NCI-H2171 treated with DMSO at 0.1 percent for 48 hours (cell line): ENCODE measurements at regions not wholly inside any gene's neighbourhood (a gene's known extent, or its start where the extent isn't known, plus 50 kb on each side); places are given as distances from the start of the nearest gene placed in this dataset.

Source experiments
- DNase-seq: peaks from one replicate; lab custom pipeline; 2025; lab: John Stamatoyannopoulos, UW

DNA sequence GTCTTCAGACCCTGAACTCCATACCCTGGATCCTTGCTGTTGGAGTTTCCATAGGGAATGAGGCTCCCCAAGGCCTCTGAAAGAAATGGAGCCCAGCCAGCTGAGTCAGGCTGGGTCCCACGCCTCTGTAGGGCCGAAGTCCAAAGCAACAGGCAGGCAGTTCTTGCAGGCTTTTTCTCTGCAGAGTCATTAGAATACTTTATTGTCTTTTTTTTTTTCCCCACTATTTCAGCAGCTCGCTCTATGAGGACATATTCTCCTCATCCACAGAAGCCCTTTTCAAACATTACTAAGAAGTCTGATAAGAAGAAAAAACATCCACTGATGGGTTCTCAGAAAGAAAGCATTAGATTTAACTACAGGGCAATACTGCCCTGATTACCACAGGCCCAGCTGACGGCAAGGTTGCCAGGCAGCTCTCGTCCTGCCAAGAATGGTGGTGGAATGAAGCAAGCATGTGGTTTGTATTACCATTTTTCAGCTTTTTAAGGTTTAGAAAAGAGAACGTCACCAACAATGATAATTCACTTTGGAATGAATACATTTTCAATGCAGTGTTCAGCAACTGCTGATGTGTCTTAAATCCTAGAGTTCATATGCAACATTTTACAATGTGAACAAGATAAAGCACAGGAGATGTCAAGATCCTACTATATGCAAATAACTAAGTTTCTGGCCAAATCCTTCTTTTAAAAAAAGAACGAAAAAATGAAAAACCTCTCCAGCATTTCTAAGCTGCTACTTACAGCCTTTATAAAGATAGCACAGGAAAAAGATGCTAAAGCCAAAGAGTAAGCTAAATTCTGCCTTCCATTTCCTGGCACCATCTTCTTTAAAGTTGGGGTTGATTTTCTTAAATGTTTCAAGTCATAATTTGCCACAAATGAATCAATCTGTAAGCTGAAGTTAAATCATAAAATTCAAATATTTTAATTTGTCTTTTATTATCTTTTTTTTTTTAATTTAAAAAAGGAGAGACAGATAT is 223.6 kb upstream of the CITED2 start:
- DNase-seq, result no peak

DNA sequence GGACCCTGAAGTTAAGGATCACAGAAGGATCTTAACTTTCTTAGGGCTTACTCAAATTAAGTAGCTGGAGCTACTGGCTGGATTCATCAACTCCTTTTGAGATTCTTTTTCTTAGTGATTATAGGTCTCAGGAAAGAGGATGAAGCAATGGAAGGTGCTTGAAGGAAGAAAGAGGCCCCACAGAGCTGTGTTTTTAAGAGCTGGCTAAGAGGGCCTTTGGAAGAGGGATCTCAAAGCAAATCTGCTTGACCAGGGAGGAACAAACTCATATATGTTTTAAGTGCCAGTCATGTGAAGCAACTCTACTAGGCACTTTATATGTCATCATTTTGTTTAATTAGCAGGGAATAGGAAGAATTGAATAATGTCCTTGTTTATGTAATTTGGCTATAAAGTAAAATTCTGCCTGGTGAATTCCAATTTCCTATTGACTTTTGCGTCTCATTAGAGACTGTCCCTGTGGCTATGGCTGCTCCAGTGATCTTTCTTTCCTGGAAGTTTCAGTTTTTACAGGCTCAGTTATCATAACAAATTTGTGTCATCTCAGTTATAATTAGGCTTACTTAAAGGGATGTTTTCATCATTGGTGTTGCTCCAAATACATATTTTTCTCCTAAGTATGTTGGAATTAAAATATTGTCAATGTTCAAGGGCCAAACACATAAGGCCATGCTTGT is 222.8 kb upstream of the CITED2 start:
- no peak for DNase-seq

DNA sequence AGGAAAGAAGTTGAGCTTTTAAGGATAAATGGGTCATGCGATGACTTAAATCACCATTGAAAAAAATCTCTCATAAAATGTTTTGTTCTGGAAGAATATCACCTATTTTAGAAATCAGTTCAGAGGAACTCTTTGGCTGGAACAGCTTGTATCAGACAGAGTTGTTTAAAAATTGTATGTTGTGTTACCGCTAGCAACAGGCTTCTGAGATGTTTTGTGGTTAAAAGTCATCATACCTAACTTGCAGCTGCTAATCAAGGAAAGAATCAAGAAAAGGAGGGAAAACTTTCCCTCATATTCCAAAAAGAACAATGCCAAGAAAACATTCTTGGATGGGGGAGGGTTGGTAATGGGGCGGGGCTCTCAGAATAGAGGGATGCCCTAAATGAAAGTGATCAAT is 220.7 kb upstream of the CITED2 start:
- DNase-seq, result no peak

DNA sequence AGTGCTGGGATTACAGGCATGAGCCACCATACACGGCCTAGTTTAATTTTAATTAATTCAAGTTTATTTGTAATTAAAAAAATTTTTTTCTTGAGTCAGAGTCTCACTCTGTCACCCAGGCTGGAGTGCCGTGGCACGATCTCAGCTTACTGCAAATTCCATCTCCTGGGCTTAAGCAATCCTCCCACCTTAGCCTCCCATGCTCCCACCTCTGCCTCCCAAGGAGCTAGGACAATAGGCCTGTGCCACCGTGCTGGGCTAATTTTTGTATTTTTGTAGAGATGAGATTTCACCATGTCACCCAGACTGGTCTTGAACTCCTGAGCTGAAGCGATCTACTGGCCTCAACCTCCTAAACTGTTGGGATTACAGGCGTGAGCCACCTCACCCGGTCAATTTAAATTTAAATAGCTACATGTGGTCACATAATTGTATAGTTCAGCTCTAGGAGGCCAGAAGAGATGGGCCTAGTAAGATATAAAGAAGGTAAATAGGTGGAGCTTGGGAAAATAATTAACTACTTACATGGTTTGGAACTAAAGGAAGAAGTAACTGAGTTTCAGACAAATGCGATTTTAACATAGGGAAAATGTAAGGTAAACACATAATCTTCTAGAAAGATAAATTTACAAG is 220.0 kb upstream of the CITED2 start:
- no peak for DNase-seq

DNA sequence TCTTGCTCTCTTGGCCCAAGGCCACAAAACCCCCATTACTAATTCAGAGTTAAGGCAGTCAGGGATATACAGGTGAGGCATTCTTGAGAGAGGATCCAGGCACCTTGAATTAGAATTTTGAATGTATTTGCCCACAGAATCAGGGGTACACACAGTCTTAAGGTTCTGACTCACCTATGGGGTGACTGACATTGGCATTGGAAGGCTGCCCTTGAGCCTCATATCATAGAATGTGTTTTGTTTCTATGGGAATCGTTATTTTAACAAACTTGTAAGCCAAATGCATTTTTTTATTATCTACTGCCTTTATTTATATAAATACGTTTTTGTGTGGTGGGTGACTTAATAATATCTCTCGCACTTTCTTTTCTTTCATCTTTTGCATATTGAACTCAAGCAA is 218.6 kb upstream of the CITED2 start:
- no peak for DNase-seq

DNA sequence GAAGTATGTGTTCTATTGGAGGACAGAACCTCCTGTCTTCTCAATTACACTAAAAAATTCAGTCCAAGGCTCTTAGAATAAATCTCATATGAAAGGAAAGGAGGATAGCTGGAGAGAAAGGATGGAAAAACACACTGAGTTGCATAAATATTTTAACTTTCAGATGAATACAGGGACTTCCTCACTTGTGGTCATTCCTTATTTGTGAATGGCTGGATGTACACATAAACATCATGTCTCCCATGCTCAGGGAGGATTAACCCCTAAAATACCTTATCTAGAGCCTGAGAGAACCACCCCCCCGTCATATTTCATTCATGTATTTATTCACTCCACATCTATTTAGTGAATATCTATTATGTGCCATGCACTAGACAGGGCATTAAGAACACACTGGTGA is 217.6 kb upstream of the CITED2 start:
- DNase-seq, result no peak

DNA sequence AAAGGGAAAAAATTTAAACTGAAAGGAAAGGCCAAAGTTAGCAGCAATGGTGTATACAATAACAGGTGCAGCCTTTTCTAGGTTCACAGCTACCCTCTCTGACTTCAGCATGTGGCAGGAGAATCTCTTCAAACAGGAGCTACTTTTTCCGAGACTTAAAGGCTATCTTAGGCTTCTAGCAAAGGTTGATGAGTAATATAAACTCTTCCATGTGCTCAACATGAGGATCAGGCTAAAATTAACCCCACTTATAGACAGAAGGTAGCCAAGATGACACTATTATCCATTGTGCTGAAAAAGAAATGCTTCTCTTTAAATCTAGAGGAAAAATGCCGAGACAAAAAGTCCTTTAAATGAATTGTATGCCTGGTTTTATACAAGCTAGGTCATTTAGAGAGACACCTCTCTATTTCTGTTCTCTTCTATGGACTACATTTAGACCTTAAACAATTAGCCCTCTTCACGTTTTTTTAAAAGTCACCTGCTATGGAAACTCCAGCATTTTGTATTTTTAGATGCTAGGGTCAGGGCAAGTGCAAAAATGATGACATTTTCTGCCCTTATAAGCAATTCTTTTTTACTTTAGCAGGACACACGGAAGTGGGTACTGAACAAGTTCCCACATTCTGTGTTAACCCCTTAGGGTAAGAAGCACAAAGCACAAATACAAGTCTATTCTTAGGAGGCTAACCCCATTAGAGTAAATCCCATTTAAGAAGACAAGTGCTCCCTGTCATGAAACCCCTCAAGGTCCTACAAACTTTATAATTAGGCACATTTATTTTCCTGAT is 216.8 kb upstream of the CITED2 start:
- no peak for DNase-seq

DNA sequence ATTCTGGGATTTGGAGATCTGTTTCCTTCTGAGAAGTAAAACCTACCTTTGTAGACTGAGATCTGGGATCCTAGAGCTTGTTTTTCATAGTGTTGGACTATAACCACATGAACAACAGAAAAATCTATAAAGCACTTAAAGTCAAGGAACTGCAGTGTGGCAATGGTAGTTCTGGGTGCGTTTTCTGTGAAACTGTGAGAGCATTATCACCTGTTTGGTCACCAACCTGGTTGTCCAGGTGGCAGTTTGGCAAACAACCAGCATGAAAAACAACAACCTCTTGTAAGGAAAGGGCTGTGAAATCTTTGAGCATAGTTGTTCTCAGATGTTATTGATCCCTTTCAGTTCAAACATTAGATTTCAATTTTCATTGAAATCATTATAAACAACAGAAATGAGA is 215.8 kb upstream of the CITED2 start:
- no peak for DNase-seq

DNA sequence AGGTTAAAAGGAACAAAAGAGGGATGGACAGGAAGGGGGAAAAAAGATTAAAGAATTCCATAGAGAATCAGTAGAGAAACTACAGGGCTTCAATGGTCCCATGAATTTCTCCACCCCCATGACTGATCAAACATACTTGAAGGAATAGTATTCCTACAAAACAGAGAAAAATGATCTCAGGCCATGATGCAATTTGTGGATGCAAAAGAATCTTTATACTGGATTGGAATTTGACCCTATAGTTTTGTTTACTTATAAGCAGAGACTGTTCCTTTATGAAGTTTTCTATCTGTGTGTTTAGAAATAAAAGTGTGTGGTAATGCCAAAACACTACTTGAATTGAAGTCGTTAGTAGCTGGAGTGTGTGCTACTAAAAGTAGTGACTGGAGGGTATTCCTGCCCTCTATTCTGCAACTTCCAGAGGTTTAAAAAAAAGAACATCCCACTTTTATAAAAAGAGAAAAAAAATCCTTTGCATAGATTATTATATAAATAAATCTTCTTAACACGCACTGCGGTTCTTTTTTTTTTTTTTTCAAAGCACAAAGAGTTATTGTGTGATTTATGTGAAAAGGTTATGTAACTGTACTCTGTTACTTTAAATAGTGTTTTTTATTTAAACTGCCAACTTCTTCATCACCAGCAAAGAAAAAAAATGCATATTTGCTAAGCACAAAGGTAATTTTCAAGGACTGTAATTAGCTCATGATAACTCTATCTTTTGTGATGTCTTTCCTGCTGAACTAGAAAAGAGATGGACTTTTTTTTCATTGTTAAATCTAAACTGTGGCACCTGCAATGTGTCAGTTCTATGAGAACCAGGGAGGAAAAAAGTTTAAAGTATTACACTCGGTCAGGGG is 214.5 kb upstream of the CITED2 start:
- DNase-seq, result no peak

DNA sequence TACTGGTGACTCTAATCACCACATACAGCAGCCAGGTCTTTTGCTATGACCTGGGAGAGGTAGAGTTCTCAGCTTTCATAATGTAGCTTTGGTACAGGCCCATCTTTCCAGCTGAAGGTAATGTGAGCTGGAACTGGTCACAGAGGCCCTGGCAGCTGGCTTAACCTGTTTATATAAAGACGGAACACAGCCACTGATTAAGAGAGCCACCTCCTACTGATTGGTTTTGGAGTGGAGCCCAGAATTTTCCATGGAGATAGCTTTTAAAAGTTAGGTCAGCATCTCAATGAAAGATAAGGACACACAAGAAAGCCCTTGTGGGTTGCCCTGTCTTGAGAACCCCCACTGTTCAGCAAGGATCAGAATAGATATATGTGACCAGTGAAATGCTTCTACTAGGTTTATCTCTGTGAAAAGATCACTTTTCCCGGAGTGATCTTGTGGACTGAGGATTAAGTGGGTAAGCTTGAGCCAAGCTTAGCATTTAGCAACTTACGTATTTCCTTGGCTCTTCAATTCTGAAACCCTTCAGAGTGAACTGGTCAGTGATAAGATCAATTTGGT is 213.7 kb upstream of the CITED2 start:
- DNase-seq, result peak; percentile 82

DNA sequence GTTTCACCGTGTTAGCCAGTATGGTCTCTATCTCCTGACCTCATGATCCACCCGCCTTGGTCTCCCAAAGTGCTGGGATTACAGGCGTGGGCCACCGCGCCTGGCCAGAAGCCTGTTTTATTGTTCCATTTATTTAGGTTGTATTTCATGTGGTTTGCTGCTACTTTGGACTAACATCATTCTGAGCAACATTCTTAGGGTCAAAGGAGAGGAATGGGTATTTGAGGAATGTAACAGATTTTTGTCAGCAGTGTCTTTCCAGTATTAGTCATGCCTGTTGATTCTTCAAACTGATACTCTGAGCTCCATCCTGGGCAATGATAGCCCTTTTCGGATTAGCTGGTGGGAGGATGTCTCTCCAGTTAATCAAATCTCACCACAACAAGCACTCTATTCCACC is 213.0 kb upstream of the CITED2 start:
- no peak for DNase-seq

DNA sequence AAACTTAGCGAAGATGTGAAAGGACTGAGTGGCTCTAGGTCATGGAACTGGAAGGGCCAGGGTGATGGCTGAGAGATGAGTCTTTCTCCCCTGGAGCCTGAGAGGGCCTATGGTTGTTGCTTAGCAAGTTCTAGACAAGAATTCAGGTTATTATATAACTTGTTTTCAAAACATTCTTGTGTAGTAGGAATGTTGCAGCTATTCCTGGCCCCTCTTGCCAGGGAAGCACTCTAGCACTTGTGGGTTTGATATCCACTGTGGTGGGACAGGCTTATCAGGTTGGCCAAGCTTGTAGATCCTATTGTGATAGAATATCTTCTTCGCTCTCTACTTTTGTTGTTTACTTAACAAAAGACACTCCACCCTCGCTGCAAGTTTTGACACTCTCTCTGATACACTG is 211.8 kb upstream of the CITED2 start:
- DNase-seq, result no peak

DNA sequence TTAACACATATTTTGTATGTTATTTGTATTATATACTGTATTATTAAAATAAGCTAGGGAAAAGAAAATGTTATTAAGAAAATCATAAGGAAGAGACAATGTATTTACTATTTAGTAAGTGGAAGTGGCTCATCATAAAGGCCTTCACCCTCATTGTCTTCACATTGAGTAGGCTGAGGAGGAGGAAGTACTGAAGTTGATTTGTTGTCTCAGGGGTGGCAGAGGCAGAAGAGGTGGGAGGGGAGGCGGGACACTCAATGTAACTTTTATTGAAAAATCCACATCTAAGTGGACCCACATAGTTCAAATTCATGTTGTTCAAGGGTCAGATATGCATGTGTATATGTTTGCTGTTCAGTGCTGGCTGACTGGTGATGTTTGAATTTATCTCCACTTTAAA is 210.2 kb upstream of the CITED2 start:
- DNase-seq, result no peak

DNA sequence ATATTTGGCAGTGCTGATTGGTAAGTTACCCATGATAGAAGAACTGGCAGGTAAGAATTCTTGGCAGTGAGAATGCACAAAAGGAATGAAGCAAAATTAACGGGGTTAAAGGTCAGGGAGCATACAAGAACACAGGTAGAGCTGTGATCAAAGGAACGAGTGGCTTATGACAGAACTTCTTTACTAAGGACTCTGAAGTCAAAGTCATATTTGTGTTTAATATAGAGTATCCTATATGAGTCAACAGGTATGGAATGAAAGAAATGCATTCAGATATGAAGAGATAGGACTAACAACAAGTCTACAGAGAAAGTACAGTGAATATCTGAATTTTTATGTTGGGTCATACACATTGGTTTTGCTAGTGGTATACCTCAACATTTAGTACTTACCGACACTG is 209.0 kb upstream of the CITED2 start:
- no peak for DNase-seq

DNA sequence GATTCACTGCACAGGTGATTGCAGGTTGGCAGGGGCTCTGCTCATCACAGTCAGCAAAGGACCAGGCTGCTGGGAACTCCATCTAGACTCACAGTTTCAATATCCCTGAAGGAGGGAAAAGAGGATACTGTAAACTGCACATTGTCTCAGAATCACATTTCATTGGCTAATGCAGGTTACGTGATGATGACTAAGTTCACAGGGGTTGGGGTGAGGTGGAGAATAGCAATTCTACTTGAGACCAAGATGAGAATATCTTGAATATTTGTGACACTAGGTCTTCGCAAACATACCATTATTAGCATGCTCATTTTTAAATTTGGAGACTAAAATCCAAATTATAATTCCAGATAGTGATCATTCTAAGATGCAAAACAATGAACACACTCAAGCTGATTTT is 208.5 kb upstream of the CITED2 start:
- no peak for DNase-seq

DNA sequence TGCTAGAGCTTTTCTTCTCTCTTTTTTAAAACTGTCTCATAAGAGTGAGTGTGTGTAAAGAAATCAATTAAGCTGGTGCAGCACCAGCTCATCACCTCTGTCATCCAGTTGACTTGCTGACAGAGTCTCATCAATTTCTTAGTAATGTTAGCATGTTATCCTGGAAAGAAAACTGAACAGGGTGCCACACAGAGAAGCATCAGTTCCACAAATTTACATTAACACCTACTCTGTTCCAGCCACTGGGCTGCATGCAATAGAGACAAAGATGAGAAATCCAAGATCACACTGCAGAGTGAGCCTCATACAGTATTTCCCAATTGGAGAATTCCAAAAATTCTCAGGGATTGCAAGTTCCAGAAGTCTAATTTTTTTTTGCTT is 207.0 kb upstream of the CITED2 start:
- DNase-seq, result no peak

DNA sequence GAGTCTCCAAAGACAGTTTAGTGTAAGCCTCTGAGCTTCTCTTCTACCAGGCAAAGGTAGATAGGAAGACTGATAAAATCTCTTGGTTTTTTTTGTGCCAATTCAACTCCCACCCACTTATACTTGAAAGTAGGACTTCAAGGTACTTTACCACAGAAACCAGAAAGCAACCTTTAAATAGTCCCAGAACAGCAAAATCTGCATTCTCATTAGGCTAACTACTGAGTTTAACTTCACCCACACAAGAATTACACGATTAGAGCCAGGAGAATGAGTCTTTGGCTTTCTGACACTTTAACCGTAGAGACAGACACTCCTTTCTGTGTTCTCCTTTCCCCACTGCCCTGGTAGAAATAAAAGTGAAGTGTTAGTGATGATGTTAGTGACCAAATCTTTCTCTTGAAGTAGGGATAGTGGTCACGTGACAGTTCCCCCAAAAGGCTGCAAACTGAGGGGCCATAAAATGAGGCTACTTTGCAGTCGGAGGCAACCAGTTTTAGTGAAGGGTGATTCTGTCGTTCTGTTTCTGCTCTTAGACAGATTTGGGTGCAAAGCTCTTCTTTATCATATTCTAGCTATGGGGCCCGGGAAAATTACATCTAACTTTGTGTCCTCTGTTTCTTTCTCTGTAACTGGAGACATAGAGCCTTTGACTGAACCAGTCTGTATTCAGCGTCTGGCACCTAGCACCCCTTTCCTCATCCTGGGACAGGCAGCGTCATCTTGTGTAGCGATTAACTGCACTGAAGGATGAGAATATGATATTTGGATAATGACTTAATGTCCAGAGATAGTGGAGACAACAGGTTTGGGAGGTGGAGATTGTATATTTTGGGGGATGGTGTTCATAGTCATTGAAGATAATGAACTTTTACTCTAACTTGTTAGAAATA is 206.4 kb upstream of the CITED2 start:
- DNase-seq, result no peak

DNA sequence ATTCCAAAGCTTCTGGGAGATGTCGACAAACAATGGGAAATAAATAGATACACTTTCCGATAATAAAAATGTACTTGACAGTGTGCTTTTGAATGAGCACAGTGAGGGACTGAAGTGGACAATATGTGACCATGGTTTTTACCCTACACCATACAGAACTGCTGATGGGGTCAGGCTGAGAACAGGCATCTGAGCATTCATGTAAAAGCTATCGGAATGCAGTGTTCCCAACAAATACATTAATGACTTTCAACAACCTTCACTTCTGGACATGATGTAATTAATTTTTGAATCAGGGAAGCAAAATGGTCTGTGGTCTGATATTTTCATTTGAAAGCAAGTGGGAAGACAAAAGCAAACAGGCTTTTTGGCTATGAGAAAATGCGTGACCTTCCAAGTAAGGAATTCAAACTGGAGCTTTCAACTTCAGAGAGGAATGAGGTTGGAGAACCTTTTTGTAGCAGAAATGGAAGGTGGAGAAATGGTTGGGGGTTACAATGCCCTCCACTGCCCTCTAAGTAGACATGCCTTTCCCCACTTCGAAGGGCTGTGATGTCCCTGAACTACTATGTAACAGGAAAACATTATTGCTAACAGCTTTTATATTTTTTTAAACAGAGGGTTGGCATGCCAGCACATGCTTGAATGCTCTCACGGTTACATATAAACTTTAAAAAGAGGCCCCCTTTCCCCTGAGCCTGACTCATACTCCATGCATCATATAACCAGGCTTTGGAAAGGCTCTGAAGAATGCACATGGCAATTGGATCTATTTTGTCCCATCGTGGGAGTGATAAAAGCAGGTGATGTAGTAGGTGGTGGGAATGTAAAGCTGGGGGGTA is 203.5 kb upstream of the CITED2 start:
- DNase-seq, result no peak
